GM06990 (cell line): ENCODE measurements at regions not wholly inside any gene's neighbourhood (a gene's known extent, or its start where the extent isn't known, plus 50 kb on each side); places are given as distances from the start of the nearest gene placed in this dataset.

Experiments used
- DNase-seq: peaks from one replicate; pipeline ENCODE4 v3.0.0-alpha.2; 2011; ENCODE audit not compliant: insufficient read length; ENCODE audit errors: extremely low read depth
- H3K27me3 ChIP-seq: replicated peaks from 2 replicates; pipeline ENCODE4 v1.6.0; 2011; ENCODE audit warnings: low read length; ENCODE audit not compliant: control insufficient read depth, insufficient read depth
- H3K36me3 ChIP-seq: 2 replicates; pipeline ENCODE4 v1.5.1; 2011; ENCODE audit warnings: low read length; ENCODE audit not compliant: control insufficient read depth, insufficient read depth
- H3K4me3 ChIP-seq: replicated peaks from 2 replicates; pipeline ENCODE4 v1.5.1; 2011; ENCODE audit warnings: low read depth, mild to moderate bottlenecking, control low read depth, low read length
- TF ChIP-seq, protein P1 (sequence below): IDR thresholded peaks from 2 replicates; pipeline ENCODE4 v1.5.1; 2011; ENCODE audit warnings: low read length, control low read depth, mild to moderate bottlenecking, inconsistent platforms; ENCODE audit not compliant: insufficient read depth, poor library complexity, severe bottlenecking

- DNase-seq: no peak
- TF ChIP-seq, protein P1, sequence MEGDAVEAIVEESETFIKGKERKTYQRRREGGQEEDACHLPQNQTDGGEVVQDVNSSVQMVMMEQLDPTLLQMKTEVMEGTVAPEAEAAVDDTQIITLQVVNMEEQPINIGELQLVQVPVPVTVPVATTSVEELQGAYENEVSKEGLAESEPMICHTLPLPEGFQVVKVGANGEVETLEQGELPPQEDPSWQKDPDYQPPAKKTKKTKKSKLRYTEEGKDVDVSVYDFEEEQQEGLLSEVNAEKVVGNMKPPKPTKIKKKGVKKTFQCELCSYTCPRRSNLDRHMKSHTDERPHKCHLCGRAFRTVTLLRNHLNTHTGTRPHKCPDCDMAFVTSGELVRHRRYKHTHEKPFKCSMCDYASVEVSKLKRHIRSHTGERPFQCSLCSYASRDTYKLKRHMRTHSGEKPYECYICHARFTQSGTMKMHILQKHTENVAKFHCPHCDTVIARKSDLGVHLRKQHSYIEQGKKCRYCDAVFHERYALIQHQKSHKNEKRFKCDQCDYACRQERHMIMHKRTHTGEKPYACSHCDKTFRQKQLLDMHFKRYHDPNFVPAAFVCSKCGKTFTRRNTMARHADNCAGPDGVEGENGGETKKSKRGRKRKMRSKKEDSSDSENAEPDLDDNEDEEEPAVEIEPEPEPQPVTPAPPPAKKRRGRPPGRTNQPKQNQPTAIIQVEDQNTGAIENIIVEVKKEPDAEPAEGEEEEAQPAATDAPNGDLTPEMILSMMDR: no peak
- Histone ChIP-seq H3K4me3 (no peak overlapping the region), H3K36me3 (no peaks in the 10 kb centered on the region), H3K27me3 (no peaks in the 10 kb centered on the region)
Observed at GRCh38 chr10:111873041-111873440, 310.5 kb downstream of the GPAM start.

DNA sequence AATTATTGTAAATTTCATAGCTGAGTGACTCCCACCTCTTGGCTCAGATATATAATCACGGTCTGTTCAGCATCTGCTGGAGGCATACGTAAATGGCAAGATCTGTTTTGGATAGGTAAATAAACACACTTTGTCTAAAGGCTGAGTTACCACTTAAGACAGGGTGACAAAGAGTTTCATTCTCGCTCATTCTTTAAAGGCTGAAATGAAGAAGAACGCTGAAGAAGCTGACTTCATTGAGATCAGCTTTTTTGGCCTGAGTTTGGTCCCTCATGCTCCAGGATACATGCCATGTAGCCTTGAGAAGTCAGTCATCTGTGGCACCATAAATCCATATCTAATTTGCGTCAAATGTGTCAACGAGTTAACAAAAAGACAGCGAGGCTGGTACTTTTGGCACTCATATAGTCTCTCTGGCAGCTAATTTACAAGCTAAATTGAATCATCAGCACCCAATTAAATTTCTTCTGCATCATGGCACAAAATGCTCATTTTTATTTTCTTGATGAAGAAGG, 309.9 kb downstream of the GPAM start:
- Histone ChIP-seq H3K27me3 (no peaks in the 10 kb centered on the region), H3K36me3 (no peaks in the 10 kb centered on the region), H3K4me3 (no peak overlapping the region)
- no peak for DNase-seq
- TF ChIP-seq, protein P1: no peak

DNA sequence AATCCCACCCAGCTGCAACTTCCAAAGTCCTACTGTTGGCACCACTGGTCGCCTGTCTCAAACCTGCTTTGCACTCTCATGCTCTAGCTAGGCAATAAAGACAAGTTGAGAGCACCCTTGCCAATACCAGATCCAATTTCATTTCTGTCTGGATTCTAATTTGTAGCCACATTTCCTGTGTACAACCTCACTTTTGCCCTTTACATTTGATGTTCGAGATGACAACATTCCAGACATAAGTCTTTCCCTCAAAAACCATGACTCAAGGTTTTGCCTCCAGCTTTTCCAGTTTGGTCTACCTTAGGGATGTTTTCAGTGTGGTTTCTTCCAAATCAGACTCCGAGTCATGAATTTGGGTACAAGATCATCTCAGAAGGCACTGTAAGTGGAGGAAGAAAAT, 309.0 kb downstream of the GPAM start:
- Histone ChIP-seq H3K27me3 (no peaks in the 10 kb centered on the region), H3K4me3 (no peak overlapping the region), H3K36me3 (no peaks in the 10 kb centered on the region)
- TF ChIP-seq, protein P1: no peak
- DNase-seq: no peak

DNA sequence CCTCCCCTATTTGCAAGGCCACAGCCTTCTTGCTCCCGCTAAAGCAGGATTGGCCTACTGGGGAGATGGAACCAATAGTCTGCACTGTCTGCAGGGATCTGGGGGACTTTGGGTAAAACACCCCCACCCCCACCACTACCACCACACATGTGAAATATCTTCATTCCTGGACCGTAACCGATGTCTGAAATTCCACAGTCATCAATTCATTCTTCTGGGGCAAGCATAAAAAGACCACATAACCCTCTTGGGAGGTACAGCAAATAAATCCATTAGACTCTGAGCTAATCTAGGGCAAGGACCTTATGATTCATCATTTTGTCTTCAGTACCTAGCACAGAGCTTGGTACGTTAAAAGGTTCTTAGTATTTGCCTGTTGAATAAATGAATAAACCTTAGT, 307.8 kb downstream of the GPAM start:
- Histone ChIP-seq H3K4me3 (no peak overlapping the region), H3K36me3 (no peaks in the 10 kb centered on the region), H3K27me3 (no peaks in the 10 kb centered on the region)
- DNase-seq: no peak
- TF ChIP-seq, protein P1: no peak

DNA sequence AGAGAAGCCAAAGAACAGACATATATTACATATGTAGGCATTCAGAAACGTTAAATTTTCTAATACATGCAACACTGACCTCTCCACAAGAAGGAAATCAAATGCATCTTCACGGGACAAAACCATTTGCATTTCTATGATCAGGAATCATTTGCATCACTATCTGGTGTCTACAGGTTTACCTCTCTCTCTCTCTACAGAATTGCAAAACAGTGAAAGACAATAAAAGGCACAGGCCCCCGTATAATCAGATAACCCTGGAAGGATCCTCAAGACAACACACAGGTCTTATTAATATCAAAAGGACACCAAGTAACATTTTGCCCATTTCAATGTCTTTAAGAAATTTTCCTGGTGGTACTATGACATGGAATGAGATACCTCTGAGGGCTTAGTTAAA, 306.3 kb downstream of the GPAM start:
- TF ChIP-seq, protein P1: no peak
- no peaks in the 10 kb centered on the region for H3K36me3 ChIP-seq
- DNase-seq: no peak
- no peak overlapping the region for H3K4me3 ChIP-seq
- H3K27me3 ChIP-seq: no peaks in the 10 kb centered on the region

DNA sequence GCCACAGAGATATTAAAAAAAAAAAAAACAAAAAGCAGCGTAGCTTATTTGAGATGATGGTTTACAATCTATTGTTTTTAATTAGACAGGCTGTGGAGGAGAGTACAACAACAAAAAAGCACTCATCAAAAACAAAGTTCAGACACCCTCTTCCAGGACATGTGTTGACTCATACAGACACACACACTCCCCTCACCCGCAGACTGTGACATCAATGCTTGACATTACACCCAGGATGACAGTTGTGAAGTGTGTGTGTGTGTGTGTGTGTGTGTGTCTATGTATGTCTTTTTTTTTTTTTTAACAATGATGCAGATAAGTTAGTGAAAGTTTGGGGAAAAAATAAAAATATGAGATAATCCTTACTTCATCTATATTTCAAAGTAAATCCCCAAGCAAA, 303.6 kb downstream of the GPAM start:
- no peaks in the 10 kb centered on the region for H3K36me3 ChIP-seq
- DNase-seq: no peak
- TF ChIP-seq, protein P1: no peak
- no peaks in the 10 kb centered on the region for H3K27me3 ChIP-seq
- no peak overlapping the region for H3K4me3 ChIP-seq
